Activated CD4-positive, alpha-beta T cell treated with anti-CD3 and anti-CD28 coated beads, Interleukin-2, amount 50 U/mL, for 1 hour (primary cell): ENCODE measurements at regions not wholly inside any gene's neighbourhood (a gene's known extent, or its start where the extent isn't known, plus 50 kb on each side); places are given as distances from the start of the nearest gene placed in this dataset.
"Not testable (repeated sequence)": the region's sequence is repeated elsewhere in the genome, so short reads cannot be mapped to it uniquely, and the experiment has no call there.

Experiments
- DNase-seq: peaks from one replicate; pipeline ENCODE4 v3.0.0-alpha.2; 2020

- DNase-seq, result no peak
These were observed 521.9 kb downstream of the DTWD2 start for GRCh38 chr5:118466418-118466817.

- DNase-seq, result not testable (repeated sequence)
These were observed 526.1 kb downstream of the DTWD2 start for GRCh38 chr5:118462276-118462675.

GRCh38 chr5:118461436-118461835 lies 526.9 kb downstream of the DTWD2 start:
- no peak for DNase-seq

GRCh38 chr5:118459490-118459889 lies 528.9 kb downstream of the DTWD2 start:
- no peak for DNase-seq

- no peak for DNase-seq
These were observed 532.3 kb downstream of the DTWD2 start for GRCh38 chr5:118456085-118456484.

GRCh38 chr5:118451697-118452247 lies 536.6 kb downstream of the DTWD2 start:
- DNase-seq, result no peak

GRCh38 chr5:118450554-118451332 lies 537.6 kb downstream of the DTWD2 start:
- no peak for DNase-seq

- DNase-seq, result no peak
These were observed 541.0 kb downstream of the DTWD2 start for GRCh38 chr5:118447350-118447749.

GRCh38 chr5:118441956-118442355 lies 546.4 kb downstream of the DTWD2 start:
- DNase-seq, result no peak

GRCh38 chr5:118441034-118441433 lies 547.3 kb downstream of the DTWD2 start:
- DNase-seq, result no peak

GRCh38 chr5:118440496-118440895 lies 547.9 kb downstream of the DTWD2 start:
- DNase-seq, result no peak

- no peak for DNase-seq
These were observed 548.5 kb downstream of the DTWD2 start for GRCh38 chr5:118439831-118440230.

GRCh38 chr5:118435131-118435530 lies 553.2 kb downstream of the DTWD2 start:
- DNase-seq, result no peak

GRCh38 chr5:118434522-118434921 lies 553.8 kb downstream of the DTWD2 start:
- DNase-seq, result no peak

GRCh38 chr5:118430076-118430475 lies 558.3 kb downstream of the DTWD2 start:
- no peak for DNase-seq

GRCh38 chr5:118407958-118408357 lies 580.4 kb downstream of the DTWD2 start:
- DNase-seq, result no peak

- no peak for DNase-seq
These were observed 582.7 kb downstream of the DTWD2 start for GRCh38 chr5:118405650-118406061.

GRCh38 chr5:118397236-118397635 lies 591.1 kb downstream of the DTWD2 start:
- DNase-seq, result no peak

GRCh38 chr5:118392491-118392890 lies 595.9 kb downstream of the DTWD2 start:
- no peak for DNase-seq

- DNase-seq, result not testable (repeated sequence)
These were observed 605.4 kb downstream of the DTWD2 start for GRCh38 chr5:118382931-118383330.

GRCh38 chr5:118379470-118379869 lies 608.9 kb downstream of the DTWD2 start:
- DNase-seq, result no peak

GRCh38 chr5:118378959-118379358 lies 609.4 kb downstream of the DTWD2 start:
- no peak for DNase-seq

- no peak for DNase-seq
These were observed 610.9 kb downstream of the DTWD2 start for GRCh38 chr5:118377420-118377819.

- no peak for DNase-seq
These were observed 616.1 kb downstream of the DTWD2 start for GRCh38 chr5:118371973-118372831.
